ENCODE measurements at regions not wholly inside any gene's neighbourhood (a gene's known extent, or its start where the extent isn't known, plus 50 kb on each side); places are given as distances from the start of the nearest gene placed in this dataset.

GRCh38 chr3:96192966-96193550, 621.3 kb upstream of the EPHA6 start:
- no peak for TF ChIP-seq POLR2A (IDR thresholded peaks at IDR 0.05)
- TF ChIP-seq CTCF (IDR thresholded peaks at IDR 0.05) = no peak

Data from upper lobe of left lung (tissue), 4 donors.